ENCODE measurements at regions not wholly inside any gene's neighbourhood (a gene's known extent, or its start where the extent isn't known, plus 50 kb on each side); places are given as distances from the start of the nearest gene placed in this dataset.

DNA sequence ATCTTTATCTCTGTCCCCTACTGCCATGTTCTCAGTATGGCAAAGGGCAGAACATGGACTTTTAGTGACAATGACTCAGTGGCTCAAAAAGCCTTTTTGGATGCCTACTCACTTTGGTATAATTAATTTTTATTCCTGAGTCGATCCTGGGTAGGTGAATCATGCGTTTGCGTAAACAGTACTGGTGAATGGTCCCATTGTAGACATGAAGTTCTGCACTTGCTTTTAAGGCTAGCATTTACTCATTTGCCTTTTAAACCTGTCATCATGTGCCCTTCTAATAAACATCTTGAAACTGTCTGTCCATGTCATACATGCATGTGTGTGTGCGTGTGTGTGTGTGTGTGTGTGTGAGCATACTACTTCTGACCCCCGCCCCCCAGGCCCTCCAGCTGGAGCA lies 223.0 kb downstream of the AUH start:
- TF ChIP-seq, protein P1, sequence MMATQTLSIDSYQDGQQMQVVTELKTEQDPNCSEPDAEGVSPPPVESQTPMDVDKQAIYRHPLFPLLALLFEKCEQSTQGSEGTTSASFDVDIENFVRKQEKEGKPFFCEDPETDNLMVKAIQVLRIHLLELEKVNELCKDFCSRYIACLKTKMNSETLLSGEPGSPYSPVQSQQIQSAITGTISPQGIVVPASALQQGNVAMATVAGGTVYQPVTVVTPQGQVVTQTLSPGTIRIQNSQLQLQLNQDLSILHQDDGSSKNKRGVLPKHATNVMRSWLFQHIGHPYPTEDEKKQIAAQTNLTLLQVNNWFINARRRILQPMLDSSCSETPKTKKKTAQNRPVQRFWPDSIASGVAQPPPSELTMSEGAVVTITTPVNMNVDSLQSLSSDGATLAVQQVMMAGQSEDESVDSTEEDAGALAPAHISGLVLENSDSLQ (IDR thresholded peaks at IDR 0.05): no peak
- no peak for TF ChIP-seq SP1 (IDR thresholded peaks at IDR 0.05)
- no peak for TF ChIP-seq HDGF (IDR thresholded peaks at IDR 0.05; ENCODE audit: borderline replicate concordance)
- no peak for TF ChIP-seq FOXM1 (IDR thresholded peaks at IDR 0.05; ENCODE audit: borderline replicate concordance)

Data from HEK293T (cell line).